WTC11 (cell line): ENCODE measurements at regions not wholly inside any gene's neighbourhood (a gene's known extent, or its start where the extent isn't known, plus 50 kb on each side); places are given as distances from the start of the nearest gene placed in this dataset.

ENCODE experiments used
- ATAC-seq: fragments of 200-7000 bp; cut with Tn5 transposase; 2 replicates; pipeline ENCODE4 v1.10.0; 2021; ENCODE audit warnings: mild to moderate bottlenecking, moderate library complexity
- CTCF ChIA-PET: fragments of 300-600 bp; sonication (Branson Sonifier 250); formaldehyde crosslinking; loops from one replicate; lab custom pipeline; 2021; ENCODE audit warnings: antibody characterized with exemption; lab: Charles Lee
- POLR2A ChIA-PET: fragments of 350-600 bp; sonication (Branson Sonifier 250); formaldehyde crosslinking; loops from one replicate; lab custom pipeline; 2021; ENCODE audit warnings: antibody characterized with exemption; lab: Charles Lee
- DNase-seq: peaks from one replicate; pipeline ENCODE4 v3.0.0; 2021; ENCODE audit warnings: low spot score
- H3K27ac Mint-ChIP-seq: 2 replicates; pipeline ENCODE4 v1.8.0; 2021; ENCODE audit warnings: mixed read lengths
- H3K27me3 Mint-ChIP-seq: 2 replicates; pipeline ENCODE4 v1.8.0; 2021; ENCODE audit warnings: low read depth, mild to moderate bottlenecking, moderate library complexity, mixed read lengths
- H3K36me3 Mint-ChIP-seq: 2 replicates; pipeline ENCODE4 v1.8.0; 2021; ENCODE audit warnings: mixed read lengths
- H3K4me1 Mint-ChIP-seq: 2 replicates; pipeline ENCODE4 v1.8.0; 2022; ENCODE audit warnings: mixed read lengths
- H3K4me3 Mint-ChIP-seq: 2 replicates; pipeline ENCODE4 v1.8.0; 2021; ENCODE audit warnings: mild to moderate bottlenecking, moderate library complexity, mixed read lengths
- H3K9me3 Mint-ChIP-seq: 2 replicates; pipeline ENCODE4 v1.8.0; 2021; ENCODE audit warnings: mixed read lengths
- ATF2 ChIP-seq: sonication (generic); formaldehyde crosslinking; IDR thresholded peaks from 2 replicates; pipeline ENCODE4 v1.8.1; 2022; ENCODE audit warnings: low read depth, missing genetic modification reagents, borderline replicate concordance
- E2F5 ChIP-seq: sonication (generic); formaldehyde crosslinking; IDR thresholded peaks from 2 replicates; pipeline ENCODE4 v1.8.1; 2022; ENCODE audit warnings: mild to moderate bottlenecking, moderate library complexity, missing genetic modification reagents
- FOXP4 ChIP-seq: sonication (generic); formaldehyde crosslinking; IDR thresholded peaks from 2 replicates; pipeline ENCODE4 v1.8.0; 2022; ENCODE audit warnings: mild to moderate bottlenecking, missing genetic modification reagents
- KAT7 ChIP-seq: sonication (generic); formaldehyde crosslinking; IDR thresholded peaks from 2 replicates; pipeline ENCODE4 v1.8.1; 2023; ENCODE audit warnings: missing genetic modification reagents, mild to moderate bottlenecking, borderline replicate concordance
- NFYB ChIP-seq: sonication (generic); formaldehyde crosslinking; conservative IDR thresholded peaks from 2 replicates; pipeline ENCODE4 v1.8.0; 2022; ENCODE audit warnings: low read depth, missing genetic modification reagents
- RORB ChIP-seq: fragments of 250-450 bp; sonication (Bioruptor Pico); IDR thresholded peaks from 2 replicates; pipeline ENCODE4 v1.9.0; 2021; ENCODE audit warnings: mild to moderate bottlenecking
- ZNF263 ChIP-seq: sonication (generic); formaldehyde crosslinking; IDR thresholded peaks from 2 replicates; pipeline ENCODE4 v1.8.1; 2022; ENCODE audit warnings: low read depth, mild to moderate bottlenecking, moderate library complexity, missing genetic modification reagents
- ZNF423 ChIP-seq: fragments of 250-450 bp; sonication (Bioruptor Pico); IDR thresholded peaks from 2 replicates; pipeline ENCODE4 v2.1.2; 2022; ENCODE audit warnings: mild to moderate bottlenecking, moderate library complexity
- TF ChIP-seq, protein P1 (sequence below): fragments of 250-450 bp; sonication (Bioruptor Pico); IDR thresholded peaks from 2 replicates; pipeline ENCODE4 v1.9.0; 2021; ENCODE audit warnings: moderate library complexity, mild to moderate bottlenecking, inconsistent platforms, borderline replicate concordance
- TF ChIP-seq, protein P2 (sequence below): sonication (generic); formaldehyde crosslinking; IDR thresholded peaks from 2 replicates; pipeline ENCODE4 v1.8.0; 2022; ENCODE audit warnings: mild to moderate bottlenecking, missing genetic modification reagents
- TF ChIP-seq, protein P3 (sequence below): fragments of 250-450 bp; sonication (Bioruptor Pico); IDR thresholded peaks from 2 replicates; pipeline ENCODE4 v1.8.0; 2021; ENCODE audit warnings: mild to moderate bottlenecking
- TF ChIP-seq, protein P4 (sequence below): sonication (generic); formaldehyde crosslinking; IDR thresholded peaks from 2 replicates; pipeline ENCODE4 v1.8.1; 2023; ENCODE audit warnings: mild to moderate bottlenecking, missing genetic modification reagents
- TF ChIP-seq, protein P5 (sequence below): sonication (generic); formaldehyde crosslinking; conservative IDR thresholded peaks from 2 replicates; pipeline ENCODE4 v1.8.1; 2023; ENCODE audit warnings: mild to moderate bottlenecking, low read depth, missing genetic modification reagents, moderate library complexity

DNA sequence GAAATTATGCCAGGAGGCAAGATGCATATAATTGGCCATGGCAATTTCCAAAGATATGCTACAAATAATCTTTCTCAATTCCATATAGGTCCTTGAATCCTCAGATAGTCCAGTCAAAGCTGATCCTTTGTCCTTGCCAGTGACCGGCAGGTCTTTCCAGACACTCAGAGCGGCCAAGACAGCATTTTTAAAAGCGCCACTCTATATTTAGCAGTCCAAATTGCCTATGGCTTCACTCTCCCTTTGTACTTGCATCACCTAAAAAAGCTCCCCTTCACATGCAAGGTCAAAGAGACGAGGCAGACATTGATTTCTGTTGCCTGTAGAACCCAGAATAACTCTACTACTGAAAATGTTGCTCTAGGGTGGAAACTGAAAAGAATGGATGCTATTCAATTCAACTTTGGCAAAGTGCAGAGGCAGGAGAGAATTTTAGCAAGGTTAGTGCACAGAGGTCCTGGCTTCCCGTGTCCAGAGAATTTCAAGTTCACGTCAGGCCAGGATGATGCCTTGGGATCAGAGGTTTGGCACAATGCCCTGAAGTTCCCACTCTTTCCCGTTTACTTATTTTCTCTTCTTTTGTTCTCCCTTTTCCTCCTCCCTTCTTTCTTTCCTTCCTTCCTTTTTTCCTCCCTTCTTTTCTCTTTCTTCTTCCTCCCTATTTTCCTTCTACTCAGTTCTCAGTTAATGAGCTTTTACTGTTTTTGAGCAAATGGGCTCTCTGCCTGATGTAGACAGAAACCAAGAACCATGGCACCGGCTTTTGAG lies 108.5 kb downstream of the KCNK1 start:
- no peak for DNase-seq
- ATAC-seq, result no peak
- peaks cover 14% of the 10 kb centered on the region for H3K9me3 Mint-ChIP-seq
- peaks cover 6% of the 10 kb centered on the region; the same call in 1 of the 2 replicates for H3K36me3 Mint-ChIP-seq
- H3K4me3 Mint-ChIP-seq, result no peak overlapping the region
- peaks cover 6% of the 10 kb centered on the region for H3K27me3 Mint-ChIP-seq
- CTCF ChIA-PET, result interaction anchor here (1.1 to 1.3 kb wide), 2 partner anchors 69 to 281 kb away, joined by 3 to 4 read pairs; no protein-coding TSS in a partner anchor
- TF ChIP-seq, protein P1, sequence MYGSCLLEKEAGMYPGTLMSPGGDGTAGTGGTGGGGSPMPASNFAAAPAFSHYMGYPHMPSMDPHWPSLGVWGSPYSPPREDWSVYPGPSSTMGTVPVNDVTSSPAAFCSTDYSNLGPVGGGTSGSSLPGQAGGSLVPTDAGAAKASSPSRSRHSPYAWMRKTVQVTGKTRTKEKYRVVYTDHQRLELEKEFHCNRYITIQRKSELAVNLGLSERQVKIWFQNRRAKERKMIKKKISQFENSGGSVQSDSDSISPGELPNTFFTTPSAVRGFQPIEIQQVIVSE (CRISPR knock-in tag), result no peak
- TF ChIP-seq FOXP4 (CRISPR knock-in tag), result no peak
- TF ChIP-seq, protein P2, sequence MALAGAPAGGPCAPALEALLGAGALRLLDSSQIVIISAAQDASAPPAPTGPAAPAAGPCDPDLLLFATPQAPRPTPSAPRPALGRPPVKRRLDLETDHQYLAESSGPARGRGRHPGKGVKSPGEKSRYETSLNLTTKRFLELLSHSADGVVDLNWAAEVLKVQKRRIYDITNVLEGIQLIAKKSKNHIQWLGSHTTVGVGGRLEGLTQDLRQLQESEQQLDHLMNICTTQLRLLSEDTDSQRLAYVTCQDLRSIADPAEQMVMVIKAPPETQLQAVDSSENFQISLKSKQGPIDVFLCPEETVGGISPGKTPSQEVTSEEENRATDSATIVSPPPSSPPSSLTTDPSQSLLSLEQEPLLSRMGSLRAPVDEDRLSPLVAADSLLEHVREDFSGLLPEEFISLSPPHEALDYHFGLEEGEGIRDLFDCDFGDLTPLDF, result no peak
- no peak for TF ChIP-seq RORB (CRISPR knock-in tag)
- no peak for TF ChIP-seq KAT7 (CRISPR knock-in tag)
- no peak for TF ChIP-seq E2F5 (CRISPR knock-in tag)
- TF ChIP-seq, protein P3, sequence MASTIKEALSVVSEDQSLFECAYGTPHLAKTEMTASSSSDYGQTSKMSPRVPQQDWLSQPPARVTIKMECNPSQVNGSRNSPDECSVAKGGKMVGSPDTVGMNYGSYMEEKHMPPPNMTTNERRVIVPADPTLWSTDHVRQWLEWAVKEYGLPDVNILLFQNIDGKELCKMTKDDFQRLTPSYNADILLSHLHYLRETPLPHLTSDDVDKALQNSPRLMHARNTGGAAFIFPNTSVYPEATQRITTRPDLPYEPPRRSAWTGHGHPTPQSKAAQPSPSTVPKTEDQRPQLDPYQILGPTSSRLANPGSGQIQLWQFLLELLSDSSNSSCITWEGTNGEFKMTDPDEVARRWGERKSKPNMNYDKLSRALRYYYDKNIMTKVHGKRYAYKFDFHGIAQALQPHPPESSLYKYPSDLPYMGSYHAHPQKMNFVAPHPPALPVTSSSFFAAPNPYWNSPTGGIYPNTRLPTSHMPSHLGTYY, result no peak
- no peak for TF ChIP-seq ATF2 (CRISPR knock-in tag)
- TF ChIP-seq, protein P4, sequence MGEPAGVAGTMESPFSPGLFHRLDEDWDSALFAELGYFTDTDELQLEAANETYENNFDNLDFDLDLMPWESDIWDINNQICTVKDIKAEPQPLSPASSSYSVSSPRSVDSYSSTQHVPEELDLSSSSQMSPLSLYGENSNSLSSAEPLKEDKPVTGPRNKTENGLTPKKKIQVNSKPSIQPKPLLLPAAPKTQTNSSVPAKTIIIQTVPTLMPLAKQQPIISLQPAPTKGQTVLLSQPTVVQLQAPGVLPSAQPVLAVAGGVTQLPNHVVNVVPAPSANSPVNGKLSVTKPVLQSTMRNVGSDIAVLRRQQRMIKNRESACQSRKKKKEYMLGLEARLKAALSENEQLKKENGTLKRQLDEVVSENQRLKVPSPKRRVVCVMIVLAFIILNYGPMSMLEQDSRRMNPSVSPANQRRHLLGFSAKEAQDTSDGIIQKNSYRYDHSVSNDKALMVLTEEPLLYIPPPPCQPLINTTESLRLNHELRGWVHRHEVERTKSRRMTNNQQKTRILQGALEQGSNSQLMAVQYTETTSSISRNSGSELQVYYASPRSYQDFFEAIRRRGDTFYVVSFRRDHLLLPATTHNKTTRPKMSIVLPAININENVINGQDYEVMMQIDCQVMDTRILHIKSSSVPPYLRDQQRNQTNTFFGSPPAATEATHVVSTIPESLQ (CRISPR knock-in tag), result no peak
- TF ChIP-seq NFYB (CRISPR knock-in tag), result no peak
- TF ChIP-seq, protein P5, sequence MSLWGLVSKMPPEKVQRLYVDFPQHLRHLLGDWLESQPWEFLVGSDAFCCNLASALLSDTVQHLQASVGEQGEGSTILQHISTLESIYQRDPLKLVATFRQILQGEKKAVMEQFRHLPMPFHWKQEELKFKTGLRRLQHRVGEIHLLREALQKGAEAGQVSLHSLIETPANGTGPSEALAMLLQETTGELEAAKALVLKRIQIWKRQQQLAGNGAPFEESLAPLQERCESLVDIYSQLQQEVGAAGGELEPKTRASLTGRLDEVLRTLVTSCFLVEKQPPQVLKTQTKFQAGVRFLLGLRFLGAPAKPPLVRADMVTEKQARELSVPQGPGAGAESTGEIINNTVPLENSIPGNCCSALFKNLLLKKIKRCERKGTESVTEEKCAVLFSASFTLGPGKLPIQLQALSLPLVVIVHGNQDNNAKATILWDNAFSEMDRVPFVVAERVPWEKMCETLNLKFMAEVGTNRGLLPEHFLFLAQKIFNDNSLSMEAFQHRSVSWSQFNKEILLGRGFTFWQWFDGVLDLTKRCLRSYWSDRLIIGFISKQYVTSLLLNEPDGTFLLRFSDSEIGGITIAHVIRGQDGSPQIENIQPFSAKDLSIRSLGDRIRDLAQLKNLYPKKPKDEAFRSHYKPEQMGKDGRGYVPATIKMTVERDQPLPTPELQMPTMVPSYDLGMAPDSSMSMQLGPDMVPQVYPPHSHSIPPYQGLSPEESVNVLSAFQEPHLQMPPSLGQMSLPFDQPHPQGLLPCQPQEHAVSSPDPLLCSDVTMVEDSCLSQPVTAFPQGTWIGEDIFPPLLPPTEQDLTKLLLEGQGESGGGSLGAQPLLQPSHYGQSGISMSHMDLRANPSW (CRISPR knock-in tag), result no peak
- no peak for TF ChIP-seq ZNF423 (CRISPR knock-in tag)
- no peak for TF ChIP-seq ZNF263 (CRISPR knock-in tag)
- H3K4me1 Mint-ChIP-seq, result peaks cover 34% of the 10 kb centered on the region
- H3K27ac Mint-ChIP-seq, result no peak overlapping the region
- POLR2A ChIA-PET, result no interaction called here
